Vagina (tissue), 2 donors: ENCODE measurements at regions not wholly inside any gene's neighbourhood (a gene's known extent, or its start where the extent isn't known, plus 50 kb on each side); places are given as distances from the start of the nearest gene placed in this dataset.

Source experiments
- POLR2A ChIP-seq, 2 donors: fragments of 450-650 bp; IDR thresholded peaks; one replicate each; pipeline ENCODE4 v1.6.1; 2017; ENCODE audit warnings: antibody characterized with exemption in 2 of 2, mild to moderate bottlenecking in 2 of 2, moderate library complexity in 2 of 2
- POLR2AphosphoS5 ChIP-seq, 2 donors: sonication (generic); formaldehyde crosslinking; IDR thresholded peaks; one replicate each; pipeline ENCODE4 v1.9.0; 2017; ENCODE audit warnings: antibody characterized with exemption in 2 of 2, mild to moderate bottlenecking in 2 of 2, low read depth in 1 of 2; ENCODE audit not compliant: insufficient read depth in 1 of 2
- TF ChIP-seq, protein P1 (sequence below), 3 experiments: fragments of 450-650 bp in 2 of 3; fragments of 200-600 bp in 1 of 3; sonication (generic) in 1 of 3; IDR thresholded peaks; one replicate each; pipeline ENCODE4 v1.5.1; 2017 to 2019; ENCODE audit warnings: antibody characterized with exemption in 3 of 3, mild to moderate bottlenecking in 2 of 3, moderate library complexity in 2 of 3

DNA sequence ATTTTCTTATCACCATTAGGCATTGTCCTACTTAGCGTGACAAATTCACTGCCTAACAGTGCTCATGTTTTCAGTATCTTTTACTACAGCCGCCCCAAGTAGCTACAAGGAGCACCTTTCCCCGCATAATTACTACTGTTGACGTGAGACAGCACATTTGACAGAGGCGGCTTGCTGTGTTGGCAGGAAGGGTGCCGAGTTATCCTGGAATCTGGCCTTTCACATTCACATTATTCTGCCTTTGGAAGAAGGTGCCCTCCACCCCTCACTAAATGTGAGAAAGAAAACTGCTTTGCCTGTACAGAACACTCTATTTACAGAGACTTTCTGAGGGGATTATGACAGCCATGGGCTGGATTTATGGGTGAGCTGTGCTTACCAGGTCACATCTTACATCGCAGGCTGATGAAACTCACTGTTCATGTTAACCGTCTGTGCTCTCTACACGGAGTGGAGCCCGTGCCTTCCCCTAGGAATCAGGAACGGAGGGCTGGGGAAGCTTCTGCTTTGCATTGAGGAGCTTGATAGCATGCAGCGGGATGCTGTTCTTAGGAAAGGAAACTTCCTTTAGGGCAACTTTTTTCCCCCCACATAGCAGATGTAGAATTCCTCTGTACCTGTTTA is 148.0 kb upstream of the ZRANB2 start:
- TF ChIP-seq, protein P1, sequence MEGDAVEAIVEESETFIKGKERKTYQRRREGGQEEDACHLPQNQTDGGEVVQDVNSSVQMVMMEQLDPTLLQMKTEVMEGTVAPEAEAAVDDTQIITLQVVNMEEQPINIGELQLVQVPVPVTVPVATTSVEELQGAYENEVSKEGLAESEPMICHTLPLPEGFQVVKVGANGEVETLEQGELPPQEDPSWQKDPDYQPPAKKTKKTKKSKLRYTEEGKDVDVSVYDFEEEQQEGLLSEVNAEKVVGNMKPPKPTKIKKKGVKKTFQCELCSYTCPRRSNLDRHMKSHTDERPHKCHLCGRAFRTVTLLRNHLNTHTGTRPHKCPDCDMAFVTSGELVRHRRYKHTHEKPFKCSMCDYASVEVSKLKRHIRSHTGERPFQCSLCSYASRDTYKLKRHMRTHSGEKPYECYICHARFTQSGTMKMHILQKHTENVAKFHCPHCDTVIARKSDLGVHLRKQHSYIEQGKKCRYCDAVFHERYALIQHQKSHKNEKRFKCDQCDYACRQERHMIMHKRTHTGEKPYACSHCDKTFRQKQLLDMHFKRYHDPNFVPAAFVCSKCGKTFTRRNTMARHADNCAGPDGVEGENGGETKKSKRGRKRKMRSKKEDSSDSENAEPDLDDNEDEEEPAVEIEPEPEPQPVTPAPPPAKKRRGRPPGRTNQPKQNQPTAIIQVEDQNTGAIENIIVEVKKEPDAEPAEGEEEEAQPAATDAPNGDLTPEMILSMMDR (IDR thresholded peaks at IDR 0.05): no peak
- TF ChIP-seq POLR2AphosphoS5 (IDR thresholded peaks at IDR 0.05; ENCODE audit: insufficient read depth in 1 of 2, low read depth in 1 of 2): no peak
- no peak for TF ChIP-seq POLR2A (IDR thresholded peaks at IDR 0.05)
